ENCODE measurements at regions not wholly inside any gene's neighbourhood (a gene's known extent, or its start where the extent isn't known, plus 50 kb on each side); places are given as distances from the start of the nearest gene placed in this dataset.

DNA sequence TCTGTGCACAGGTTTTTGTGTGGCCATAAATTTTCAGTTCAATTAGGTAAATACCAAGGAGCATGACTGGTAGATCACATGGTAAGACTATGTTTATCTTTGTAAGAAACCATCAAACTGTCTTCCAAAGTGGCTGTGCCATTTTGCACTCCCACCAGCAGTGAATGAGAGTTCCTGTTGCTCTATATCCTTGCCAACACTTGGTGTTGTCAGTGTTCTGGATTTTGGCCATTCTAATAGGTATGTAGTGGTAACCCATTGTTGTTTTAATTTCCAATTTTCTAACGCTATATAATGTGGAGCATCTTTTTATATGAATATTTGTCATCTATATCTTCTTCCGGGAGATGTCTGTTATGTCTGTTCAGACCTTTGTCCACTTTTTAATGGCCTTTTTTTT lies 51.7 kb upstream of the MED4 start:
- TF ChIP-seq, protein P1, sequence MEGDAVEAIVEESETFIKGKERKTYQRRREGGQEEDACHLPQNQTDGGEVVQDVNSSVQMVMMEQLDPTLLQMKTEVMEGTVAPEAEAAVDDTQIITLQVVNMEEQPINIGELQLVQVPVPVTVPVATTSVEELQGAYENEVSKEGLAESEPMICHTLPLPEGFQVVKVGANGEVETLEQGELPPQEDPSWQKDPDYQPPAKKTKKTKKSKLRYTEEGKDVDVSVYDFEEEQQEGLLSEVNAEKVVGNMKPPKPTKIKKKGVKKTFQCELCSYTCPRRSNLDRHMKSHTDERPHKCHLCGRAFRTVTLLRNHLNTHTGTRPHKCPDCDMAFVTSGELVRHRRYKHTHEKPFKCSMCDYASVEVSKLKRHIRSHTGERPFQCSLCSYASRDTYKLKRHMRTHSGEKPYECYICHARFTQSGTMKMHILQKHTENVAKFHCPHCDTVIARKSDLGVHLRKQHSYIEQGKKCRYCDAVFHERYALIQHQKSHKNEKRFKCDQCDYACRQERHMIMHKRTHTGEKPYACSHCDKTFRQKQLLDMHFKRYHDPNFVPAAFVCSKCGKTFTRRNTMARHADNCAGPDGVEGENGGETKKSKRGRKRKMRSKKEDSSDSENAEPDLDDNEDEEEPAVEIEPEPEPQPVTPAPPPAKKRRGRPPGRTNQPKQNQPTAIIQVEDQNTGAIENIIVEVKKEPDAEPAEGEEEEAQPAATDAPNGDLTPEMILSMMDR (IDR thresholded peaks at IDR 0.05) = no peak
- no peak for TF ChIP-seq POLR2A (IDR thresholded peaks at IDR 0.05)

Data from upper lobe of left lung (tissue), 4 donors.